Bone marrow (tissue), 2 donors: ENCODE measurements at regions not wholly inside any gene's neighbourhood (a gene's known extent, or its start where the extent isn't known, plus 50 kb on each side); places are given as distances from the start of the nearest gene placed in this dataset.

Experiments
- DNase-seq, 2 donors: peaks; one replicate each; lab custom pipeline; 2025; lab: John Stamatoyannopoulos, UW

- DNase-seq: no peak
Observed at GRCh38 chr5:105033637-105034400, 1471.2 kb upstream of the NUDT12 start.

GRCh38 chr5:105032917-105033316, 1470.3 kb upstream of the NUDT12 start:
- no peak for DNase-seq

- no peak for DNase-seq
Observed at GRCh38 chr5:105030153-105030552, 1467.6 kb upstream of the NUDT12 start.

- no peak for DNase-seq
Observed at GRCh38 chr5:105015098-105015497, 1452.5 kb upstream of the NUDT12 start.

- no peak for DNase-seq
Observed at GRCh38 chr5:104998572-104998971, 1436.0 kb upstream of the NUDT12 start.

- no peak for DNase-seq
Observed at GRCh38 chr5:104998169-104998568, 1435.6 kb upstream of the NUDT12 start.

GRCh38 chr5:104987074-104987473, 1424.5 kb upstream of the NUDT12 start:
- no peak for DNase-seq

GRCh38 chr5:104977529-104977928, 1414.9 kb upstream of the NUDT12 start:
- DNase-seq: no peak

- no peak for DNase-seq
Observed at GRCh38 chr5:104967806-104968410, 1405.3 kb upstream of the NUDT12 start.

- DNase-seq: no peak
Observed at GRCh38 chr5:104965006-104965405, 1402.4 kb upstream of the NUDT12 start.

GRCh38 chr5:104955479-104955878, 1392.9 kb upstream of the NUDT12 start:
- DNase-seq: no peak

- DNase-seq: no peak
Observed at GRCh38 chr5:104952876-104953275, 1390.3 kb upstream of the NUDT12 start.

GRCh38 chr5:104951829-104952228, 1389.2 kb upstream of the NUDT12 start:
- DNase-seq: no peak

- no peak for DNase-seq
Observed at GRCh38 chr5:104947076-104947475, 1384.5 kb upstream of the NUDT12 start.

- DNase-seq: no peak
Observed at GRCh38 chr5:104942735-104943134, 1380.1 kb upstream of the NUDT12 start.

GRCh38 chr5:104941030-104941645, 1378.5 kb upstream of the NUDT12 start:
- no peak for DNase-seq

GRCh38 chr5:104937598-104937997, 1375.0 kb upstream of the NUDT12 start:
- no peak for DNase-seq

GRCh38 chr5:104932431-104932830, 1369.8 kb upstream of the NUDT12 start:
- DNase-seq: no peak

GRCh38 chr5:104928906-104929520, 1366.4 kb upstream of the NUDT12 start:
- DNase-seq: no peak

- DNase-seq: no peak
Observed at GRCh38 chr5:104915226-104915625, 1352.6 kb upstream of the NUDT12 start.

GRCh38 chr5:104914536-104915070, 1352.0 kb upstream of the NUDT12 start:
- no peak for DNase-seq

GRCh38 chr5:104913841-104914281, 1351.3 kb upstream of the NUDT12 start:
- DNase-seq: no peak

GRCh38 chr5:104909803-104910202, 1347.2 kb upstream of the NUDT12 start:
- no peak for DNase-seq
